BLaER1 treated with 17β-estradiol and CSF1 and Interleukin-3, amounts not matched to agents 10 nM and 100 nM (cell line): ENCODE measurements at regions not wholly inside any gene's neighbourhood (a gene's known extent, or its start where the extent isn't known, plus 50 kb on each side); places are given as distances from the start of the nearest gene placed in this dataset.

ENCODE experiments used
- H3K27ac ChIP-seq, 11 experiments: shearing (Covaris generic); formaldehyde crosslinking; 2 replicates each; pipeline ENCODE4 v1.8.1; 2022
- H3K27me3 ChIP-seq, 11 experiments: shearing (Covaris generic); formaldehyde crosslinking; 2 replicates each; pipeline ENCODE4 v1.8.1; 2022
- H3K36me3 ChIP-seq, 11 experiments: shearing (Covaris generic); formaldehyde crosslinking; 2 replicates each; pipeline ENCODE4 v1.8.1; 2022
- H3K4me1 ChIP-seq, 10 experiments: shearing (Covaris generic); formaldehyde crosslinking; 2 replicates each; pipeline ENCODE4 v1.8.1; 2022
- H3K4me2 ChIP-seq, 11 experiments: shearing (Covaris generic); formaldehyde crosslinking; 2 replicates each; pipeline ENCODE4 v1.8.1; 2022
- H3K4me3 ChIP-seq, 10 experiments: shearing (Covaris generic); formaldehyde crosslinking; 2 replicates each; pipeline ENCODE4 v1.8.1; 2022
- H3K9ac ChIP-seq, 11 experiments: shearing (Covaris generic); formaldehyde crosslinking; 2 replicates each; pipeline ENCODE4 v1.8.1; 2022
- H3K9me3 ChIP-seq, 11 experiments: shearing (Covaris generic); formaldehyde crosslinking; replicated peaks in 1 of 11; 2 replicates each; pipeline ENCODE4 v1.8.1; 2022
- H4K20me1 ChIP-seq, 11 experiments: shearing (Covaris generic); formaldehyde crosslinking; 2 replicates each; pipeline ENCODE4 v1.8.1; 2022
- Cebpa-rat ChIP-seq, 11 experiments: shearing (Covaris generic); IDR thresholded peaks; 2 replicates each; pipeline ENCODE4 v1.8.1; 2022

DNA sequence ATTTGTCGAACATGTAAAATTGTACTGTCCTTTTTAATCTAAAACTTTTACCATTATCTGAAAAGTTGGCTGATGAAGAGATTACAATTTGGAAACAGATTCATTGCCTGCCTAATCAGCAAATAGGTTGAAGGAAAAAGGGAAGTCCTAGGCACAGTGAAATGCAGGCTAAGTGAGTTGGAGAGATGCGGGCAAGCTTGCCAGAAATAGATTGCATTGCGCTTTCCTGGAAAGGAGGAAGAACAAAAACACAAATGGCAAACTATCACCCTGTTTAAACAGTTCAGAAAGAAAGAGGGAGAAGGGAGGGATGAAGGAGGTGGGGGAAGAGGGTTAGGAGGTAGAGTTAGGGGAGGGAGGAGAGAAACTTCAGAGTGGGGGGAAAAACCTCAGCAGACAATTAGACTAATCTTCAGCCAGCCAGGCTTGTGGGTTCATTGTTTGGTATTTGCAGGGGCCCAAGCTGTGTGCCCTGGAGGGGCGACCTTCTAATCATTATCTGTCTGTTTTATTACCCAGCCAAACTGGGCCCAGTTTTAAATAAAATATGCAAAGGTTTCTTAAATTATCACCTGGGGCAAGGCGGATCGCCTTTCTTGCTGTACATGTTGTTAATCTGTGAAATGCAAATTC is 465.2 kb downstream of the TFAP2B start:
- Histone ChIP-seq H3K4me1 (peaks cover 0 to 66% (median 0%) of the 10 kb centered on the region in 10 experiments; a peak in 6 of 20 replicates), H3K27ac (peak overlapping the region in 4 of 11 experiments; percentile 37 to 68 (median 62); a peak in 6 of 22 replicates), H3K4me3 (no peak overlapping the region), H3K4me2 (peak overlapping the region in 3 of 11 experiments; percentile 47 to 87 (median 84); a peak in 7 of 22 replicates), H3K36me3 (no peaks in the 10 kb centered on the region), H3K9ac (peak overlapping the region in 3 of 11 experiments; percentile 19 to 37 (median 32); a peak in 3 of 22 replicates), H3K27me3 (no peaks in the 10 kb centered on the region), H4K20me1 (no peaks in the 10 kb centered on the region), H3K9me3 (0 out of 22 replicates have a peak, but pooled peaks cover 0 to 5% (median 0%) of the 10 kb centered on the region in 11 experiments)
- no peak for TF ChIP-seq Cebpa-rat (IDR thresholded peaks at IDR 0.05)

DNA sequence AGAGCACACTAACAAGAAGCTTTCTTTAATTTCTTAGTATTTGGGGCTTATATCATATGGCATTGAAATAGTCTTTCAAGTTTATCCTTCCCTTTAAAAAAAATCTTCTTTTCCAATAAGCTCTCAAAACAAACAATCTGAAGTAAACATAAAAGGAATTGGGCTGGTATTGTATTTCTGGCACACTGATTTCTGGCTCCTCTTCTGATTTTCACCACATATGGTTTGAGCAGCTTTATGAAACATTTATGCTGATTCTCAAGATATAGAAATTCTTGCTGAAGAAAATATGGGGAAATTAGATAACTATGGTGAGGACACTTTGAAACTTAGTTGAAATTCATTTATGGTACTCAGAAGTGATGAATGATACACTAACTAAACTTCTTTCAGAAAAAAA is 467.2 kb downstream of the TFAP2B start:
- Histone ChIP-seq H3K9me3 (no peaks in the 10 kb centered on the region), H3K27ac (no peak overlapping the region), H3K27me3 (no peaks in the 10 kb centered on the region), H4K20me1 (no peaks in the 10 kb centered on the region), H3K9ac (no peak overlapping the region), H3K4me1 (peaks cover 0 to 66% (median 0%) of the 10 kb centered on the region in 10 experiments; a peak in 6 of 20 replicates), H3K4me3 (no peak overlapping the region), H3K36me3 (no peaks in the 10 kb centered on the region), H3K4me2 (no peak overlapping the region; a peak in 1 of 22 replicates)
- TF ChIP-seq Cebpa-rat (IDR thresholded peaks at IDR 0.05): no peak

DNA sequence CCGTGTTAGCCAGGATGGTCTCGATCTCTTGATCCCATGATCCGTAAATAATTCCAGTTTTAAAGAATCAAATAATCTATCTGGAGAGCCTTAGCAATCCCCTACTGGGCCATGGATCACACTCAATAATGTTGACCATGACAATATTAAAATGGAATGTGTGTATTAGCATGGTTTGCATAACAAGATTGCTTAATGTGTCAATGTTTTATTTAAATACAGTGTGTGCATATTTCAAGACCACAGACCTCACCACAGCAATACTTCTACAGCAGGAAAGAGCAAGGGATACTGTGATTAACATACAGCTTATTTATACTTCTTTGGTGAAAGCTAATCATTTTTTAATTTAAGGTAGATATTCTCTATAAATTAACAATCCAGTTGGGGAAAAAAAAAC is 470.4 kb downstream of the TFAP2B start:
- Histone ChIP-seq H3K9me3 (no peaks in the 10 kb centered on the region), H3K4me1 (peaks cover 0 to 39% (median 0%) of the 10 kb centered on the region in 10 experiments; a peak in 6 of 20 replicates)
- TF ChIP-seq Cebpa-rat (IDR thresholded peaks at IDR 0.05): no peak

DNA sequence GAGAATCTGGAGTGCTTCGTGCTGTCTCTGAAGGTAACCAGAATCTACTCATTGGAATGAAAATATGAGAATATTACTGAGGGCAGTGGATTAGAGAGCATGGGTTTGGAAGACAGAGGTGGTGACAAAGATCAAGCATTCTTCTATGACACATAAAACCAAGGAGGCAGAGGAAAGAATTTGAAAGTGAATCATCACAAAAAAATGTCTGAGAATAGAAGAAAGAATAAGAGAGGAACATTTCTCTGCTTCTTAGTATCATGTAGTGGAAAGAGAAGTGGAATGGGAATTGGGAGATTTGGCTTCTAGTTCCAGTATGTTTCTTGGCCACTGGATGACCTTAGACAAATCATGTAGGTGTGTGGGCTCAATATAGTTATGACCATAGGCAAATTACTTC is 474.0 kb downstream of the TFAP2B start:
- H3K9me3 ChIP-seq: no peaks in the 10 kb centered on the region; a peak in 1 of 22 replicates
- no peaks in the 10 kb centered on the region for H3K27me3 ChIP-seq
- no peak overlapping the region for H3K27ac ChIP-seq
- no peak overlapping the region for H3K4me2 ChIP-seq
- H3K4me3 ChIP-seq: no peak overlapping the region
- no peaks in the 10 kb centered on the region for H3K36me3 ChIP-seq
- no peak for TF ChIP-seq Cebpa-rat (IDR thresholded peaks at IDR 0.05)
- H3K4me1 ChIP-seq: peaks cover 0 to 3% (median 0%) of the 10 kb centered on the region in 10 experiments; a peak in 1 of 20 replicates
- H3K9ac ChIP-seq: no peak overlapping the region
- no peaks in the 10 kb centered on the region for H4K20me1 ChIP-seq

More for the DNA sequence above, 470.4 kb downstream of the TFAP2B start:
- Histone ChIP-seq H3K27me3 (no peaks in the 10 kb centered on the region), H4K20me1 (no peaks in the 10 kb centered on the region), H3K4me2 (no peak overlapping the region), H3K9ac (no peak overlapping the region), H3K4me3 (no peak overlapping the region), H3K27ac (no peak overlapping the region), H3K36me3 (no peaks in the 10 kb centered on the region)

DNA sequence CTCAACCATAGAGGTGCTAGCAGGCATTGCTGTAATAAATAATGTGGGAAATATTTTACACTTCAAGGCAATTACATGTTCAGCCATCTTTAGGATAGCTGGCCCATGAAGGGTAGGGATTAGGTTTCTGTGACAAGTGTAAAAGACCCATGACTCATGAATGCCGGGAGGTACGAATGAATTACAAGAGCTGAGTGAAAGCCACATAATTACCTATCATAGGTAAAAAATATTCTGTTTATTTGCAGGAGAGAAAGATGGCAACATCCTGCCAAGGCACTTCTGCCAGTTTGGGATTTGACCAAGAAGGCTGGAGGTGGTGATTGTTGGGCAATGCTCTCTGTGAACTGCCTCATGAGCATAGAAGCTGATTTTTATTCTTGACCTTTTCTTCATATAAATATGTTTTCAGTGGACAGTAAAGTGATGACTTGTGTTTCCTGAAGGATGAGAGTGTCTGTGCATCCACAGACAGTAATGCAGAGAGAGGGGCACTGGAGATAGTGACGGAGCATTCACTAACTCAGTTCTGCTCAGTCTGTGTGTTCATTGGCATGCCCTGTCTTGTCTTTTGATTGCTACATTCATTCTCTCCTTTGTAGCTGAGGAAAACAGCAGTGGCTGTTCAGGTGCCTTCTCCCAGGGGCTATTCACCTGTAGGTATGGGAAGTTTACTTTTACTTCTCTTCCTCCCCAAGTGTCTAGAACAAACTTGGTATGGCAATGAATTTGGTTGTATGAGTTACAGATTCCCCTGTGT is 481.1 kb downstream of the TFAP2B start:
- TF ChIP-seq Cebpa-rat (IDR thresholded peaks at IDR 0.05): no peak
- Histone ChIP-seq H3K36me3 (no peaks in the 10 kb centered on the region), H3K4me1 (peaks cover 0 to 61% (median 6%) of the 10 kb centered on the region in 10 experiments; a peak in 11 of 20 replicates), H3K27me3 (no peaks in the 10 kb centered on the region), H4K20me1 (no peaks in the 10 kb centered on the region), H3K9me3 (no peaks in the 10 kb centered on the region; a peak in 1 of 22 replicates), H3K9ac (no peak overlapping the region), H3K4me3 (no peak overlapping the region), H3K4me2 (peak overlapping the region in 2 of 11 experiments; percentile 69 to 87; a peak in 3 of 22 replicates), H3K27ac (no peak overlapping the region)

DNA sequence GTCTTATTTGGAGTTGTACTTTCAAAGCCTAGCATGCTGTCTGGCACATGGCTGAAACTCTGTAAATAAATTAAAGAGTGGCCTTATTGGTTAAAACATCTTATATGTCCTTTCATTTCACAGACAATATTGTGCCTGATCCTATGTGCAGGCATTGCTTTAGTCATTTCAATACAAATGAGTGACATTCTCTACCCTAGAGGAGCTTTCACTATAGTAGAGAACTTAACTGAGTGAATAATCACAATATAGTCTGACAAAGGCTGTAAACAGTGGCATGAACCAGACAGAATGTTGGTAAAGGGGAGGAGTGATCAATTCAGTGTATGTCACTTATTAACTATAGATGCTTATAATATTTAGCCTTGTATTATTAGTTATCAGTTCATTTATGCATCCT is 481.8 kb downstream of the TFAP2B start:
- Histone ChIP-seq H3K27me3 (no peaks in the 10 kb centered on the region), H3K36me3 (no peaks in the 10 kb centered on the region), H3K9me3 (no peaks in the 10 kb centered on the region; a peak in 1 of 22 replicates), H3K4me2 (peak overlapping the region in 2 of 11 experiments; percentile 69 to 87; a peak in 3 of 22 replicates), H3K4me1 (peaks cover 0 to 62% (median 6%) of the 10 kb centered on the region in 10 experiments; a peak in 11 of 20 replicates), H3K4me3 (no peak overlapping the region), H4K20me1 (no peaks in the 10 kb centered on the region), H3K27ac (no peak overlapping the region), H3K9ac (no peak overlapping the region)
- no peak for TF ChIP-seq Cebpa-rat (IDR thresholded peaks at IDR 0.05)

DNA sequence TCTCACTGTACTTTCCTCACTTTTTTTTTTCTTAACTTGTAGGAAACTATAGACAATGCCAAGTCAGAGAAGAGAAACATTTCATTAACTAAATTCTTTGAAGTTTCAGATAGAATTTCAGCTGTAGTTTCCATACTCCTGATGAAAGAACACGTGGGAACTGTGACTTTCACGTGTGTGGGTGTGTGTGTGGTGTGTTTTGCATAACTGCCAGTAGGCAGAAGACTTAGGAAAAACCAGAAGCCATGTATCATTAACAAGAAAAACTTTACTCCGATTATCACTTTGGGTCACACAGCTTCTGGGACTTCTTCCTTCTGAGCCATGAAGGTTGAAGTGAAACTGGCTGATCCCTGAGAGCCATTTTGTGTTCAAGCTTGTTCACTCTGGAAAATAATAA is 483.3 kb downstream of the TFAP2B start:
- H4K20me1 ChIP-seq: no peaks in the 10 kb centered on the region
- no peak overlapping the region for H3K4me3 ChIP-seq
- H3K27me3 ChIP-seq: no peaks in the 10 kb centered on the region
- no peak for TF ChIP-seq Cebpa-rat (IDR thresholded peaks at IDR 0.05)
- H3K9ac ChIP-seq: peak overlapping the region in 1 of 11 experiments; percentile 3; a peak in 1 of 22 replicates
- H3K36me3 ChIP-seq: no peaks in the 10 kb centered on the region
- no peaks in the 10 kb centered on the region; a peak in 1 of 22 replicates for H3K9me3 ChIP-seq
- H3K4me2 ChIP-seq: peak overlapping the region in 4 of 11 experiments; percentile 12 to 90 (median 80); a peak in 6 of 22 replicates
- H3K4me1 ChIP-seq: peaks cover 0 to 62% (median 6%) of the 10 kb centered on the region in 10 experiments; a peak in 11 of 20 replicates
- H3K27ac ChIP-seq: peak overlapping the region in 4 of 11 experiments; percentile 20 to 67 (median 58); a peak in 6 of 22 replicates

DNA sequence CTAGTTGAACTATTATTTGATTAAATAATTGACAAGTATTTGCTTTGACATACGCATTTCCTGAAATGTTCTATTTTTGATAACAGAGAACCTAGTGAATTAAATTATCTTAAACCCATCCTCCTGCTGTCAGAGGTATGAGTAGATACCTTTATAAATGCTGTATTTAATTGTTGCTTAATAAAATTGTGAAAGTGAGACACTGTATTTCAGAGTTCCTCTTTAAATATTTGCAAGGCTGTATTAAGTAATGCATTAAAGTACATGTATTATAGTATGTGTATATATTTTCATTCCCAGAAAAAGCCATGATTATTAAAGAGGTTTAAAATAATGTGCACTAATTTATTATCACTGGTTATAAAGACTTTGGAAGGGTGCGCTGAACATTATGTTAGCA is 483.8 kb downstream of the TFAP2B start:
- H3K9ac ChIP-seq: peak overlapping the region in 1 of 11 experiments; percentile 4; a peak in 1 of 22 replicates
- H3K9me3 ChIP-seq: no peaks in the 10 kb centered on the region; a peak in 1 of 22 replicates
- H3K4me1 ChIP-seq: peaks cover 0 to 62% (median 6%) of the 10 kb centered on the region in 10 experiments; a peak in 11 of 20 replicates
- H3K36me3 ChIP-seq: no peaks in the 10 kb centered on the region
- peak overlapping the region in 2 of 11 experiments; percentile 56 to 67; a peak in 5 of 22 replicates for H3K27ac ChIP-seq
- H4K20me1 ChIP-seq: no peaks in the 10 kb centered on the region
- no peaks in the 10 kb centered on the region for H3K27me3 ChIP-seq
- no peak for TF ChIP-seq Cebpa-rat (IDR thresholded peaks at IDR 0.05)
- H3K4me3 ChIP-seq: no peak overlapping the region
- H3K4me2 ChIP-seq: peak overlapping the region in 4 of 11 experiments; percentile 67 to 90 (median 80); a peak in 8 of 22 replicates

DNA sequence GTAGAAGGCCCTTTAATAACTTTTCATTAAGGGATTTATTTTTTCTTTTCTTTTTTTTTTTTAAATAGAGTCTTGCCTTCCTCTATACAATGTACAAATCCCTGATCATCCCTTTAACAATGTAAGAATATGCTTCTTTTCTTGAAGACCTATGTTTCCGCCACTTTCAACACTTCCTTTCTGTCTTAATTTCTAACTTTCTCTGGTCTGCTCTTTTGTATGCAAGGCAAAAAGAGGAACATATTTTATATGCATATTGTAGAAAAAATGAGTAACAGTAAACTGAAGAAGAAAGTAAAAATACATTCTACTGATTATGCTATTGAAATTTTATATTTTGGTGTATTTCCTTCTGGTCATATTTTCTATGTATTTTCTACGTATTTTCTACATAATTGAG is 484.7 kb downstream of the TFAP2B start:
- Histone ChIP-seq H3K4me3 (no peak overlapping the region), H3K27me3 (no peaks in the 10 kb centered on the region), H3K9ac (peak overlapping the region in 1 of 11 experiments; percentile 13; a peak in 2 of 22 replicates), H3K4me2 (peak overlapping the region in 7 of 11 experiments; percentile 27 to 90 (median 67); a peak in 12 of 22 replicates), H3K9me3 (no peaks in the 10 kb centered on the region), H4K20me1 (no peaks in the 10 kb centered on the region), H3K4me1 (peaks cover 0 to 62% (median 6%) of the 10 kb centered on the region in 10 experiments; a peak in 11 of 20 replicates), H3K36me3 (no peaks in the 10 kb centered on the region), H3K27ac (peak overlapping the region in 4 of 11 experiments; percentile 31 to 67 (median 58); a peak in 7 of 22 replicates)
- no peak for TF ChIP-seq Cebpa-rat (IDR thresholded peaks at IDR 0.05)
